ENCODE measurements at regions not wholly inside any gene's neighbourhood (a gene's known extent, or its start where the extent isn't known, plus 50 kb on each side); places are given as distances from the start of the nearest gene placed in this dataset.

DNA sequence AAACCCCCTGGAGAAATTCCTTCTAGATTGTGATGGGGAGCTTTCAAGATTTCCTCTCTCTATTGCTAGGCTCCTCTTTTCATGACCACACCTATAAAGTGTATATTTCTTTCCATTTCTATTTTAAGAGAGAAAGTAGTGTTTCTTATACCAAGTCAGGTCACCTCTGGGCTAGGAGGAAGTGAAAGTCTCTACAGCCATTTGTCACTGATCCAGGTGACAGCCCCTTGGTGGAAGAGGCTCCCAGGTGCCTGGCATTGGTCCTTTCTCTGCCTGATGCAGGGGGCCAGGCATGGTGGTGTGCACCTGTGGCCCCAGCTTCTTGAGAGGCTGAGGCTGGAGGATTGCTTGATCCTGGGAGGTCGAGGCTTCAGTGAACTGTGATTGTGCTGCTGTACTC is 64.7 kb downstream of the DHCR7 start:
- no peak overlapping the region for H3K4me3 ChIP-seq (ENCODE audit: low read length)
- TF ChIP-seq, protein P1, sequence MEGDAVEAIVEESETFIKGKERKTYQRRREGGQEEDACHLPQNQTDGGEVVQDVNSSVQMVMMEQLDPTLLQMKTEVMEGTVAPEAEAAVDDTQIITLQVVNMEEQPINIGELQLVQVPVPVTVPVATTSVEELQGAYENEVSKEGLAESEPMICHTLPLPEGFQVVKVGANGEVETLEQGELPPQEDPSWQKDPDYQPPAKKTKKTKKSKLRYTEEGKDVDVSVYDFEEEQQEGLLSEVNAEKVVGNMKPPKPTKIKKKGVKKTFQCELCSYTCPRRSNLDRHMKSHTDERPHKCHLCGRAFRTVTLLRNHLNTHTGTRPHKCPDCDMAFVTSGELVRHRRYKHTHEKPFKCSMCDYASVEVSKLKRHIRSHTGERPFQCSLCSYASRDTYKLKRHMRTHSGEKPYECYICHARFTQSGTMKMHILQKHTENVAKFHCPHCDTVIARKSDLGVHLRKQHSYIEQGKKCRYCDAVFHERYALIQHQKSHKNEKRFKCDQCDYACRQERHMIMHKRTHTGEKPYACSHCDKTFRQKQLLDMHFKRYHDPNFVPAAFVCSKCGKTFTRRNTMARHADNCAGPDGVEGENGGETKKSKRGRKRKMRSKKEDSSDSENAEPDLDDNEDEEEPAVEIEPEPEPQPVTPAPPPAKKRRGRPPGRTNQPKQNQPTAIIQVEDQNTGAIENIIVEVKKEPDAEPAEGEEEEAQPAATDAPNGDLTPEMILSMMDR (conservative IDR thresholded peaks at IDR 0.05; ENCODE audit: low read length), result no peak
- DNase-seq (ENCODE audit: low read depth), result no peak

DNA sequence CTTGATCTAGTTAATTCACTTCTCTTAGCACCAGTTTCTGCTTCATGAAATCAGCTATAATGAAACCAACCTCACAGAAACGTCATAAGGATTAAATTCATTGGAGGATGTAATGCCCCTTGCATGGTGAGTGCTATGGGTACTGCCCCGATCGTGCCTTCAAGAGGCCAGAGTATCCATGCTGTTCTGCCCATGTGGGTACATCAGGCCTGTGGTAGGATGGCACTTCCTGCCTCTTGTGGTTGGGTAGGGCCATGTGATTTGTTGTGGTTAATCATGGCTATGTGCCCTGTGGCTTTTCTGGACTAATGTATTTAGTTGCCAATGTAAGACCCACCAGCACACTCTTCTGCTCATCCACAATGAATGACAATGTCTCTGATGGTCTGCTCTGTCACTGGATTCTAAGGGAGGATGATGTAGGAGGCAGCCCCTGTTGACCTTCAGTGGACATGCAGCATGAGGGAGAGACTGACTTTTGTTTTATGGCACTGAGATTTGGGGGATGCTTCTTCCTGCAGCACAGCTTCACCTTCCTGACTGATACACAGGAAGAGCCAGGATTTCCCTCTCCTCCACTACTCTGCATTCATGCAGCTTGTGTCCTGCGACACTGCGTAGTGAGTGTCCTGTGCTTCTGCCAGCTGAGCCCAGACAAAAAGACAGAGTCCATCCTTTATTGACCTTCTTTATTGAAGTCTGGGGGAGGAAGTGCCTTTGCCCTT is 66.2 kb downstream of the DHCR7 start:
- TF ChIP-seq, protein P1 (conservative IDR thresholded peaks at IDR 0.05; ENCODE audit: low read length), result no peak
- no peak for DNase-seq (ENCODE audit: low read depth)
- H3K4me3 ChIP-seq (ENCODE audit: low read length), result no peak overlapping the region

DNA sequence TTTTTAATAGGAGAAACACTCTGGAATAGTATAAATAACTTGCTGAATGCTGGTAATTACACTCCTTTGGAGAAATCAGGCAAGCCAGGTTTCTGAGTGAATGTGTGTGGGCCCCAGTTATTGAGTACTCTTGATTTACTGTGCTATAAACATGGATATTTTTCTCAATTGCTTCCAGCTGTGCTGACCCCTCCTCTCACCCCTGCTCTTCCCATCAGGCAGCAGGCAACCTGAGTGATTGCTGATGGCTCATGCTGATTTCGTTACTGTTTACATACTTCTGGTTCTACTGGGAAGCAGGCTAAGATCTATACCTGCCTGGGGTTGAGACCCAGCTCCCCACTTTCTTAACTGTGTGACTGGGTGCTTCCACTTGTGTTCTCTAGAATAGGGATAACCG is 68.5 kb downstream of the DHCR7 start:
- TF ChIP-seq, protein P1 (conservative IDR thresholded peaks at IDR 0.05; ENCODE audit: low read length), result no peak
- DNase-seq (ENCODE audit: low read depth), result no peak

DNA sequence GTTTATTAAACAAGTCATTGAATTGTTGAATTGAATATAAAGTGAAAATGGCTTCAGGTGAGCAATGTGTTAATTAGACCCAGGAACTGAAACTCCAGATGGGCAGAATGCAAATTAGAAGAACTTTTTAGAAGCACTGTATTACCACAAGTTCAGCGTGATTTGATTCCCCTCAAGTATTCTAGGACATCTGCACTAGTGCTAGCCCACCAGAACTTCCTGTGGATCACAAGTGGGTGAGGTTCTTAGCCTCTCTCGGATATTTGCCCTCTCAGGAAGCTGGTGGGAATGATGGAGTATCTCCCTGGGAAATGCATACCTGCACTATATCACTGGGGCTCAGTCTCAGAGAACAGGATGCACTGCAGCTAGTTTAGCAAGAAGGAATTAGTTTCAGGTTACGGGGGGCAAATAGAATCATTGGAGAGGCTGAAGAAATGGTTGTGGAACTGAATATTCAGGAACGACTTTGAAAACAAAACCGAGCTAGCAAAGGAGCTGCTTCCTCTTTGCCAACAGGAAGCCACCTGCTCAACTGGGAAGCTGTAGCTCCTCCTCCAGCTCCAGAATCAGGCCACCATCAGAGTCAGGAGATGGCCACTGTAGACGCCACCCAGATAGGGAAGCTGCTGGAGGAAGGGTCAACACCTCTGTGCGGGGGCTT is 74.3 kb downstream of the DHCR7 start:
- no peak for DNase-seq (ENCODE audit: low read depth)
- H3K4me3 ChIP-seq (ENCODE audit: low read length), result no peak overlapping the region
- TF ChIP-seq, protein P1 (conservative IDR thresholded peaks at IDR 0.05; ENCODE audit: low read length), result no peak

More for the DNA sequence above, 68.5 kb downstream of the DHCR7 start:
- no peak overlapping the region for H3K4me3 ChIP-seq (ENCODE audit: low read length)

DNA sequence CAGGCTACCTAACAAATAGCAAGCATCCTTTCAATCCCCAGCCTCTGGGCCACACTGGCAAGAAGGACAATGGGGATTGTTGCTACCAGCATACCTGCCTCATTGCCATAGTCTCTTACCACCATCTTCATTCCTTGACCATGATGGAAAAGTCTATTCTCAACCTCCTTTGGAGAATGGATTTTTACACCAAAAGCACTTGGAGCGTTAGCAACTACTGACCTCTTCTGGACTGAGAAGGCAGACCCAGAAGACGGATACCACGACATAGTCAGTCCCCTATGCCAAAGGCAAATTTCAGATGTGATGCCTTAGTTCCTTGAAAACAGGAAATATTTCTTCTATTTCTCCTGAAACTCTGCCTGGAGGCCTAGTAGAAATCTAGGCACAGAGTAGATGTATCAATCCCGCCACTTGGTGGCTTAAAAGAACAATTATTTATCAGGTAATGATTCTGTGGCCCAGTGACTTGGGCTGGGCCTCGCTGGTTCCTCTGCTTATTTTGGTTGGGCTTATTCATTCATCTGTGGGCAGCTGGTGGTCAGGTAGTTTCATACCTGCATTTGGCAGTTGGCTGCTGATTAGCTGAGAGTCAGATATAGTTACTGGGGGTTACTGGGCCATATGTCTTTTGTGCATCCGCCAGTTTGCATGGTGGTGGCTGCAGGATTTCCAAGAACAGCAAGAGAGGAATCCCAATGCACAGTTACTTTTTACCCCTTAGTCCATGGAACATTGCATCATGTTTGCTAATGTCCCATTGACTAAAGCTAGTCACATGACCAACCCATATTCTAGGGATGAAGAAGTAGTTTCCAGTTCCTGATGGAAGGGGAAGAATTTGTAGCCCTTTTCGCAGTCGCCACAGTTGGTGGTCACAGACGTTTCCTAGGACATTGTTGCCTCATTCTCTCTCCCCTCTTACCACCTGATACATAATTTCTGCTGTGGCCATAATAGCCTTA is 75.2 kb downstream of the DHCR7 start:
- peak; percentile 42 for DNase-seq (ENCODE audit: low read depth)
- no peak overlapping the region for H3K4me3 ChIP-seq (ENCODE audit: low read length)

DNA sequence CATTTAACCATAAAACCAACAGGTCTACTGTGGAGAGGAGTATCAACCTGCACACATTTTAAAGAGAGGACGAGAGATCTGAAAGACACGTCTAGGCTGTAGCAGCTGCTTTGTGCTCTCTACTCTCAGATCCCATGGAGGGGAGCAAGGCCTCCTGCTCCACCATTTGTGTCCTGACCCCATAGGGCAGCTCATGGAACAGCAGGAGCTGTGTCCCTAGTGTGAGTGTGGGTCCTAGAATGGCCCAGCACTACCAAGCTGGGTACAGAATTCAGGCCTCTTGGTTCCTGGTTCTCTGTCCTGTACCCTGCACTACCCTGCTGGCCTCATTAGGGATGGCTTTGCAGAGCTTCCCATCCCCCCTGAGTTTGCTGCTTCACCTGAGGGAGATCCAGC is 76.5 kb downstream of the DHCR7 start:
- DNase-seq (ENCODE audit: low read depth), result no peak
- TF ChIP-seq, protein P1 (conservative IDR thresholded peaks at IDR 0.05; ENCODE audit: low read length), result no peak
- no peak overlapping the region for H3K4me3 ChIP-seq (ENCODE audit: low read length)

More for the DNA sequence above, 75.2 kb downstream of the DHCR7 start:
- TF ChIP-seq, protein P1 (conservative IDR thresholded peaks at IDR 0.05; ENCODE audit: low read length), result peak; percentile 73

All from AG10803 (cell line).